Hepatocyte (in vitro differentiated cells): ENCODE measurements at regions not wholly inside any gene's neighbourhood (a gene's known extent, or its start where the extent isn't known, plus 50 kb on each side); places are given as distances from the start of the nearest gene placed in this dataset.

Experiments
- EZH2 ChIP-seq: fragments of 200-600 bp; sonication (generic); IDR thresholded peaks from 2 replicates; pipeline ENCODE4 v1.6.1; 2016; ENCODE audit warnings: antibody characterized with exemption, mild to moderate bottlenecking, borderline replicate concordance
- TF ChIP-seq, protein P1 (sequence below): fragments of 200-600 bp; sonication (generic); IDR thresholded peaks from 2 replicates; pipeline ENCODE4 v1.5.1; 2016; ENCODE audit warnings: antibody characterized with exemption, mild to moderate bottlenecking; ENCODE audit not compliant: poor library complexity

- TF ChIP-seq, protein P1, sequence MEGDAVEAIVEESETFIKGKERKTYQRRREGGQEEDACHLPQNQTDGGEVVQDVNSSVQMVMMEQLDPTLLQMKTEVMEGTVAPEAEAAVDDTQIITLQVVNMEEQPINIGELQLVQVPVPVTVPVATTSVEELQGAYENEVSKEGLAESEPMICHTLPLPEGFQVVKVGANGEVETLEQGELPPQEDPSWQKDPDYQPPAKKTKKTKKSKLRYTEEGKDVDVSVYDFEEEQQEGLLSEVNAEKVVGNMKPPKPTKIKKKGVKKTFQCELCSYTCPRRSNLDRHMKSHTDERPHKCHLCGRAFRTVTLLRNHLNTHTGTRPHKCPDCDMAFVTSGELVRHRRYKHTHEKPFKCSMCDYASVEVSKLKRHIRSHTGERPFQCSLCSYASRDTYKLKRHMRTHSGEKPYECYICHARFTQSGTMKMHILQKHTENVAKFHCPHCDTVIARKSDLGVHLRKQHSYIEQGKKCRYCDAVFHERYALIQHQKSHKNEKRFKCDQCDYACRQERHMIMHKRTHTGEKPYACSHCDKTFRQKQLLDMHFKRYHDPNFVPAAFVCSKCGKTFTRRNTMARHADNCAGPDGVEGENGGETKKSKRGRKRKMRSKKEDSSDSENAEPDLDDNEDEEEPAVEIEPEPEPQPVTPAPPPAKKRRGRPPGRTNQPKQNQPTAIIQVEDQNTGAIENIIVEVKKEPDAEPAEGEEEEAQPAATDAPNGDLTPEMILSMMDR, result no peak
- TF ChIP-seq EZH2, result no peak
Observed at GRCh38 chr3:21901484-21901883, 150.5 kb upstream of the ZNF385D start.
